Osteocyte (in vitro differentiated cells): ENCODE measurements at regions not wholly inside any gene's neighbourhood (a gene's known extent, or its start where the extent isn't known, plus 50 kb on each side); places are given as distances from the start of the nearest gene placed in this dataset.

Source experiments
- DNase-seq: peaks from one replicate; pipeline ENCODE4 v3.0.0; 2021; ENCODE audit warnings: mixed read lengths; ENCODE audit not compliant: unreplicated experiment; ENCODE audit errors: extremely low spot score
- H3K27ac Mint-ChIP-seq: one replicate; pipeline ENCODE4 v1.8.0; 2021; ENCODE audit warnings: mild to moderate bottlenecking, mixed read lengths; ENCODE audit not compliant: unreplicated experiment
- H3K27me3 Mint-ChIP-seq: one replicate; pipeline ENCODE4 v1.8.0; 2021; ENCODE audit warnings: mixed read lengths; ENCODE audit not compliant: unreplicated experiment
- H3K36me3 Mint-ChIP-seq: one replicate; pipeline ENCODE4 v1.8.0; 2021; ENCODE audit warnings: mixed read lengths; ENCODE audit not compliant: unreplicated experiment
- H3K4me1 Mint-ChIP-seq: one replicate; pipeline ENCODE4 v1.8.0; 2021; ENCODE audit warnings: mixed read lengths; ENCODE audit not compliant: unreplicated experiment
- H3K4me3 Mint-ChIP-seq: one replicate; pipeline ENCODE4 v1.8.0; 2021; ENCODE audit warnings: mild to moderate bottlenecking, moderate library complexity, mixed read lengths; ENCODE audit not compliant: unreplicated experiment
- H3K9me3 Mint-ChIP-seq: one replicate; pipeline ENCODE4 v1.8.0; 2021; ENCODE audit warnings: mixed read lengths; ENCODE audit not compliant: unreplicated experiment
- TF ChIP-seq, protein P1 (sequence below): fragments of 200-600 bp; sonication (generic); IDR thresholded peaks from 2 replicates; pipeline ENCODE4 v1.5.0; 2021; ENCODE audit warnings: antibody characterized with exemption, mild to moderate bottlenecking, moderate library complexity

- Mint-ChIP-seq H3K4me1 (no peaks in the 10 kb centered on the region), H3K27me3 (no peaks in the 10 kb centered on the region), H3K4me3 (no peak overlapping the region), H3K36me3 (no peaks in the 10 kb centered on the region), H3K9me3 (no peaks in the 10 kb centered on the region), H3K27ac (no peak overlapping the region)
- TF ChIP-seq, protein P1, sequence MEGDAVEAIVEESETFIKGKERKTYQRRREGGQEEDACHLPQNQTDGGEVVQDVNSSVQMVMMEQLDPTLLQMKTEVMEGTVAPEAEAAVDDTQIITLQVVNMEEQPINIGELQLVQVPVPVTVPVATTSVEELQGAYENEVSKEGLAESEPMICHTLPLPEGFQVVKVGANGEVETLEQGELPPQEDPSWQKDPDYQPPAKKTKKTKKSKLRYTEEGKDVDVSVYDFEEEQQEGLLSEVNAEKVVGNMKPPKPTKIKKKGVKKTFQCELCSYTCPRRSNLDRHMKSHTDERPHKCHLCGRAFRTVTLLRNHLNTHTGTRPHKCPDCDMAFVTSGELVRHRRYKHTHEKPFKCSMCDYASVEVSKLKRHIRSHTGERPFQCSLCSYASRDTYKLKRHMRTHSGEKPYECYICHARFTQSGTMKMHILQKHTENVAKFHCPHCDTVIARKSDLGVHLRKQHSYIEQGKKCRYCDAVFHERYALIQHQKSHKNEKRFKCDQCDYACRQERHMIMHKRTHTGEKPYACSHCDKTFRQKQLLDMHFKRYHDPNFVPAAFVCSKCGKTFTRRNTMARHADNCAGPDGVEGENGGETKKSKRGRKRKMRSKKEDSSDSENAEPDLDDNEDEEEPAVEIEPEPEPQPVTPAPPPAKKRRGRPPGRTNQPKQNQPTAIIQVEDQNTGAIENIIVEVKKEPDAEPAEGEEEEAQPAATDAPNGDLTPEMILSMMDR = no peak
- DNase-seq = no peak
Observed at GRCh38 chr9:28764532-28764931, 1191.3 kb upstream of the C9orf72 start.

DNA sequence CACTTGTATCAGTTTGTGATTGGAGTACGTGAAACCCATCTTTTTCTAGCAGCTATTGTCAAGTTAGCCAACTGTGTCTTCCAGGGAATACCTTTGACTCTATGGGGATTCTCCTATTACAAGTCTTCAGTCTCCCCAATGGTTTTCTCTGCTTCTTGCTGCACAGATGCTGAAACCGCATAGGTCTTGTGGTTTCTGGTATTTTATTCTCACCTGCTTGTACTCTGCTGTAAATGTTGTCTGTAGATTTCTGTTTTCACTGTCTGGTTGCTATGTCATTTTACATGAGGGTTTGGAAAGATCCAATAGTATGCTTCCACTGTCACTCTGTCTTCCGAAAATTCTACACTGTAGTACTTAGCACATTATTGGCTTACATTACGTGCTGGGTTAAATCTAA lies 1196.9 kb upstream of the C9orf72 start:
- TF ChIP-seq, protein P1 = no peak
- Mint-ChIP-seq H3K4me3 (no peak overlapping the region), H3K36me3 (no peaks in the 10 kb centered on the region), H3K4me1 (no peaks in the 10 kb centered on the region), H3K27ac (no peak overlapping the region), H3K27me3 (no peaks in the 10 kb centered on the region), H3K9me3 (no peaks in the 10 kb centered on the region)
- no peak for DNase-seq

- no peaks in the 10 kb centered on the region for H3K36me3 Mint-ChIP-seq
- H3K4me1 Mint-ChIP-seq = no peaks in the 10 kb centered on the region
- DNase-seq = no peak
- H3K9me3 Mint-ChIP-seq = no peaks in the 10 kb centered on the region
- no peaks in the 10 kb centered on the region for H3K27me3 Mint-ChIP-seq
- no peak overlapping the region for H3K27ac Mint-ChIP-seq
- TF ChIP-seq, protein P1 = no peak
- no peak overlapping the region for H3K4me3 Mint-ChIP-seq
Observed at GRCh38 chr9:28770827-28771226, 1197.5 kb upstream of the C9orf72 start.

DNA sequence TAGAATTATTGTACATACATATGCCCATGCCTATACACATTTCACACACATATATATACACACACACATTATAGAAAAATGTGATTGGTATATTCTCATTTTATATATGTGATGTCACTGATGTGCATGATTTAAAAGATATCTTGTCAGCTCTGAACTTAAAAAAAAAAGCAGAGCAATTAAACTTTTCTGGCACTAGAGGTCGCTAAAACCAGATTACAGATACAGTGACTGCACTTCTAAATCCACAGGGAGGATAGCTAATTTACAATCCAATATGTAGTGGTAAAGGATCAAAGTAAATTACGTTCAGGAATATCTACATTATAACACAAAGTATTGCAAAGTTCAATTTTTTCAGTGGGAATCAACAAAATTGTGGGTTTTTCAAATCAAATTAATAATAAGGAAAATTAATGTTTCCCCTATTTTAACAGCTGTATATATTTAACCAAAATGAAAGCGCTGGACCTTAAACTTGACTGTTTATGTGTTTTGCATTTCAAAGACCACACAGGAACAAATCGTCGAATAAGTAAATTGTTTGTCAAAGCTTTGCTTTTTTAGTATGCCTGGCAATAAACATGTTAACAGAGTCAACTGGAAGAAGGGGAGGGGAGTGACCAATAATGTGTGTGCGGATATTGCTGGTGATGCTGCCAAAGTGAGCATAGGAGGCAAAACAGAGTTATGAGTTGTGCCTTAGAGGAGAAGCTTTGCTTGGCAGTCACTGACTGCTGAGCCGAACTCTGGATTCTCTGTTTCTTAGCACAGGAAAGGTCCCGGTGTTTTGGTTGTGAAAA lies 1201.4 kb upstream of the C9orf72 start:
- no peaks in the 10 kb centered on the region for H3K9me3 Mint-ChIP-seq
- H3K27me3 Mint-ChIP-seq = no peaks in the 10 kb centered on the region
- no peaks in the 10 kb centered on the region for H3K36me3 Mint-ChIP-seq
- no peak overlapping the region for H3K4me3 Mint-ChIP-seq
- no peak for DNase-seq
- H3K4me1 Mint-ChIP-seq = no peaks in the 10 kb centered on the region
- TF ChIP-seq, protein P1 = peak; percentile 56
- H3K27ac Mint-ChIP-seq = no peak overlapping the region

- no peaks in the 10 kb centered on the region for H3K9me3 Mint-ChIP-seq
- TF ChIP-seq, protein P1 = no peak
- no peak overlapping the region for H3K27ac Mint-ChIP-seq
- no peaks in the 10 kb centered on the region for H3K4me1 Mint-ChIP-seq
- H3K36me3 Mint-ChIP-seq = no peaks in the 10 kb centered on the region
- no peak overlapping the region for H3K4me3 Mint-ChIP-seq
- H3K27me3 Mint-ChIP-seq = no peaks in the 10 kb centered on the region
- no peak for DNase-seq
Observed at GRCh38 chr9:28779243-28779642, 1206.0 kb upstream of the C9orf72 start.
